Suprapubic skin (tissue), 4 donors: ENCODE measurements at regions not wholly inside any gene's neighbourhood (a gene's known extent, or its start where the extent isn't known, plus 50 kb on each side); places are given as distances from the start of the nearest gene placed in this dataset.

Experiments used
- DNase-seq, 2 donors: peaks; one replicate each; pipeline ENCODE4 v3.0.0-alpha.2; 2019; ENCODE audit warnings: low spot score in 2 of 2
- H3K27ac ChIP-seq: fragments of 200-600 bp; sonication (generic); one replicate; pipeline ENCODE4 v1.5.1; 2019
- H3K27me3 ChIP-seq: fragments of 200-600 bp; sonication (generic); one replicate; pipeline ENCODE4 v1.5.1; 2019
- H3K36me3 ChIP-seq: fragments of 200-600 bp; sonication (generic); one replicate; pipeline ENCODE4 v1.5.1; 2019
- H3K4me1 ChIP-seq: fragments of 200-600 bp; sonication (generic); one replicate; pipeline ENCODE4 v1.5.1; 2019
- H3K4me3 ChIP-seq: fragments of 200-600 bp; sonication (generic); one replicate; pipeline ENCODE4 v1.5.1; 2019; ENCODE audit warnings: mild to moderate bottlenecking
- H3K9me3 ChIP-seq: fragments of 200-600 bp; sonication (generic); one replicate; pipeline ENCODE4 v1.5.1; 2019
- EP300 ChIP-seq: sonication (generic); formaldehyde crosslinking; IDR thresholded peaks from one replicate; pipeline ENCODE4 v1.6.1; 2017; ENCODE audit warnings: antibody characterized with exemption
- POLR2A ChIP-seq, 2 donors: fragments of 450-650 bp; IDR thresholded peaks; one replicate each; pipeline ENCODE4 v1.6.1; 2017; ENCODE audit warnings: antibody characterized with exemption in 2 of 2, mild to moderate bottlenecking in 2 of 2, moderate library complexity in 2 of 2
- POLR2AphosphoS5 ChIP-seq, 3 donors: sonication (generic); formaldehyde crosslinking; IDR thresholded peaks; one replicate each; pipeline ENCODE4 v1.6.1; 2017; ENCODE audit warnings: antibody characterized with exemption in 3 of 3
- WGBS: methylation state at CpG from one replicate; pipeline ENCODE4 v1.1.5; 2018; 5-methylcytosine and 5-hydroxymethylcytosine counted together
- TF ChIP-seq, protein P1 (sequence below), 2 donors: fragments of 200-600 bp in 1 of 2; fragments of 450-650 bp in 1 of 2; sonication (generic) in 1 of 2; IDR thresholded peaks; one replicate each; pipeline ENCODE4 v1.5.1; 2016 to 2019; ENCODE audit warnings: antibody characterized with exemption in 2 of 2, mild to moderate bottlenecking in 1 of 2, moderate library complexity in 1 of 2

DNA sequence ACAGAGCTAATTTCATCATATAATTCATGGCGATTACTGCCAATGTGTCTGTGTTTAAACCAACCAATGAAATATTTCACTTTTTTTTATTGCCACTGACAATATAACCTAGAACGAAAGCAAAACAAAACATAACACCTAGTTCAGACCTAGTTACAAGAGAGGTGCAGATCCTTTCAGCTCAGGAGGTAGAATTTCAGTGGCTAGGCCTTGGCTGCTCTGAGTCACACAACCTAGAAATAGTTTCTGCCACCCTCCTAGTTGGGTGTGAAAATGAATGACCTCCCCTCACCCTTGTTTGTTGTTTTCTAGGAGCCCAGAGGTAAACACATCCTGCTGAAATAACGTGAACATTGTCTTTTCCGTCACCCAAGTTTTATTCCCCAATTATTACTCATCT, 356.3 kb downstream of the HTR1B start:
- Histone ChIP-seq H3K9me3 (no peaks in the 10 kb centered on the region), H3K27ac (no peak overlapping the region), H3K36me3 (no peaks in the 10 kb centered on the region), H3K27me3 (no peaks in the 10 kb centered on the region), H3K4me1 (no peaks in the 10 kb centered on the region), H3K4me3 (no peak overlapping the region)
- WGBS: 84% methylated on average over 4 of the region's 4 CpGs
- DNase-seq: no peak
- TF ChIP-seq POLR2AphosphoS5 (IDR thresholded peaks at IDR 0.05): no peak
- TF ChIP-seq, protein P1, sequence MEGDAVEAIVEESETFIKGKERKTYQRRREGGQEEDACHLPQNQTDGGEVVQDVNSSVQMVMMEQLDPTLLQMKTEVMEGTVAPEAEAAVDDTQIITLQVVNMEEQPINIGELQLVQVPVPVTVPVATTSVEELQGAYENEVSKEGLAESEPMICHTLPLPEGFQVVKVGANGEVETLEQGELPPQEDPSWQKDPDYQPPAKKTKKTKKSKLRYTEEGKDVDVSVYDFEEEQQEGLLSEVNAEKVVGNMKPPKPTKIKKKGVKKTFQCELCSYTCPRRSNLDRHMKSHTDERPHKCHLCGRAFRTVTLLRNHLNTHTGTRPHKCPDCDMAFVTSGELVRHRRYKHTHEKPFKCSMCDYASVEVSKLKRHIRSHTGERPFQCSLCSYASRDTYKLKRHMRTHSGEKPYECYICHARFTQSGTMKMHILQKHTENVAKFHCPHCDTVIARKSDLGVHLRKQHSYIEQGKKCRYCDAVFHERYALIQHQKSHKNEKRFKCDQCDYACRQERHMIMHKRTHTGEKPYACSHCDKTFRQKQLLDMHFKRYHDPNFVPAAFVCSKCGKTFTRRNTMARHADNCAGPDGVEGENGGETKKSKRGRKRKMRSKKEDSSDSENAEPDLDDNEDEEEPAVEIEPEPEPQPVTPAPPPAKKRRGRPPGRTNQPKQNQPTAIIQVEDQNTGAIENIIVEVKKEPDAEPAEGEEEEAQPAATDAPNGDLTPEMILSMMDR (IDR thresholded peaks at IDR 0.05): no peak
- no peak for TF ChIP-seq POLR2A (IDR thresholded peaks at IDR 0.05)
- TF ChIP-seq EP300: no peak

GRCh38 chr6:77105091-77105490, 358.2 kb downstream of the HTR1B start:
- no peaks in the 10 kb centered on the region for H3K9me3 ChIP-seq
- TF ChIP-seq EP300: no peak
- no peak for TF ChIP-seq POLR2A (IDR thresholded peaks at IDR 0.05)
- no peaks in the 10 kb centered on the region for H3K27me3 ChIP-seq
- WGBS: 78% methylated on average over 2 of the region's 2 CpGs
- H3K27ac ChIP-seq: no peak overlapping the region
- no peaks in the 10 kb centered on the region for H3K36me3 ChIP-seq
- DNase-seq: no peak
- H3K4me1 ChIP-seq: no peaks in the 10 kb centered on the region
- no peak overlapping the region for H3K4me3 ChIP-seq

- TF ChIP-seq, protein P1 (IDR thresholded peaks at IDR 0.05): no peak
- no peak for TF ChIP-seq EP300
- no peak for TF ChIP-seq POLR2AphosphoS5 (IDR thresholded peaks at IDR 0.05)
- TF ChIP-seq POLR2A (IDR thresholded peaks at IDR 0.05): no peak
- Histone ChIP-seq H3K27me3 (no peaks in the 10 kb centered on the region), H3K4me3 (no peak overlapping the region), H3K36me3 (no peaks in the 10 kb centered on the region), H3K9me3 (no peaks in the 10 kb centered on the region), H3K27ac (no peak overlapping the region), H3K4me1 (no peaks in the 10 kb centered on the region)
- DNase-seq: no peak
- 78% methylated on average over 2 of the region's 2 CpGs for WGBS
Measured at GRCh38 chr6:77097940-77098339, 365.4 kb downstream of the HTR1B start.

DNA sequence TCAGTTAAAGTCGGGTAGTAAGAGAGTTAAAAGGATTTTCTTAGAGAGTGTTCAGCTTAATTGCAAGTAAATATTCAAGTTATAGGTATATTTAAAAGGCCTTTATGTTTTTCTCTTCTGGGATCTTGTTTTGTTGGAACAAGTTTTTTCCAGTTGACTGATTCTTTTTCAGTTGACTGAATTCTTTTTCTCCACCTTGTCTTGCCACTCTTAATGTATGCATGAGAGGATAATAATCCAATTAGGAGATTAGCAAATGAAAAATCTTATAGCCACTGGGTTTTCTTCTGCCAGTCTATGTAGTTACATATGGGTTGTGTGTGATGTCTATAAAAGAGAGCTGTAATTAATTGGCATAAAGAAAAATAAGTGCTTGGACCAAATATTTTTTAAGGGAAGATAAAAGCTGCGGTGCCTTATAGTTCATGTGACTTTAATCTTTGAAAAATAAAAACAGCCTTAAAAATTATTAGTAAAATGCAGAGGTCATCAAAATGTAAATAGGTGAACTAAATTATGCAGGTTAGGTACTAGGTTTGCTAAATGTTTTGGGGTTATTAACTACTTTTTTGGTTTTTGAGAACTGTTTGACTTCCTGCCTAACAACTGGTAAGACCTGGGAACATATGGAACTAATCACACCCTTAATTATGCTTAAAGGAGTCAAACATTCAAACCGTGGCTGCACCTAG, 367.2 kb downstream of the HTR1B start:
- 54% methylated on average over 3 of the region's 3 CpGs for WGBS
- H3K4me1 ChIP-seq: no peaks in the 10 kb centered on the region
- no peak overlapping the region for H3K4me3 ChIP-seq
- H3K27ac ChIP-seq: no peak overlapping the region
- no peak for TF ChIP-seq POLR2AphosphoS5 (IDR thresholded peaks at IDR 0.05)
- TF ChIP-seq, protein P1 (IDR thresholded peaks at IDR 0.05): no peak
- TF ChIP-seq EP300: no peak
- no peak for TF ChIP-seq POLR2A (IDR thresholded peaks at IDR 0.05)
- DNase-seq: no peak
- no peaks in the 10 kb centered on the region for H3K9me3 ChIP-seq
- H3K36me3 ChIP-seq: no peaks in the 10 kb centered on the region
- no peaks in the 10 kb centered on the region for H3K27me3 ChIP-seq

DNA sequence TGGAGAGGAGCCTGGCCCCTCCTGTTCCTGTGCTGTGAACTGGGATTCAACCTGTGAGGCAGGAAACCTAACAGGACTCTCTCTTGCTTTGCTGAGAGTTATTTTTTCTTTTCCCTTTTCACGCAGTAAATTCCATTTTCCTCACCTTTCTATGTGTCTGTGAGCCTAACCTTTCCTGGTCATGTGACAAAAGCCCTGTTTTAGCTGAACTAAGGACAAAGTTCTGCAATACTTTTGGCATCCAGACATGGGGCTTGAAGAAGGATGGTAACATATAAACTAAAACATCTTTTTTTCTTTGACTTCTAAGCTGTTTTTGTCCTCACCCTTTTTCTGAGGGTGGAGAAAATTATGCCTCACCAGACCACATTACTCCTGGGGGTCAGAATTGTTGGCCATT, 368.5 kb downstream of the HTR1B start:
- Histone ChIP-seq H3K4me1 (no peaks in the 10 kb centered on the region), H3K4me3 (no peak overlapping the region), H3K27me3 (no peaks in the 10 kb centered on the region), H3K27ac (no peak overlapping the region), H3K36me3 (no peaks in the 10 kb centered on the region), H3K9me3 (no peaks in the 10 kb centered on the region)
- WGBS: 76% methylated on average over 1 of the region's 1 CpG
- TF ChIP-seq POLR2A (IDR thresholded peaks at IDR 0.05) (no peak), POLR2AphosphoS5 (IDR thresholded peaks at IDR 0.05) (no peak), EP300 (no peak)
- TF ChIP-seq, protein P1 (IDR thresholded peaks at IDR 0.05): no peak
- no peak for DNase-seq

- no peak overlapping the region for H3K27ac ChIP-seq
Measured at GRCh38 chr6:77092971-77093370, 370.3 kb downstream of the HTR1B start.

More at GRCh38 chr6:77092971-77093370, 370.3 kb downstream of the HTR1B start:
- Histone ChIP-seq H3K4me3 (no peak overlapping the region), H3K36me3 (no peaks in the 10 kb centered on the region), H3K27me3 (no peaks in the 10 kb centered on the region), H3K9me3 (no peaks in the 10 kb centered on the region), H3K4me1 (no peaks in the 10 kb centered on the region)
- 56% methylated on average over 1 of the region's 1 CpG for WGBS
- no peak for TF ChIP-seq POLR2A (IDR thresholded peaks at IDR 0.05)
- TF ChIP-seq EP300: no peak
- TF ChIP-seq, protein P1 (IDR thresholded peaks at IDR 0.05): no peak
- TF ChIP-seq POLR2AphosphoS5 (IDR thresholded peaks at IDR 0.05): no peak
- no peak for DNase-seq
